Caco-2 (cell line): ENCODE measurements at regions not wholly inside any gene's neighbourhood (a gene's known extent, or its start where the extent isn't known, plus 50 kb on each side); places are given as distances from the start of the nearest gene placed in this dataset.
"Not testable (repeated sequence)": the region's sequence is repeated elsewhere in the genome, so short reads cannot be mapped to it uniquely, and the experiment has no call there.

ENCODE experiments used
- BruUV-seq: library from RNA; stranded (reverse); fragments of 400-500 nt; replicated peaks from 2 replicates; lab custom pipeline; 2021; lab: Mats Ljungman, UMichigan
- CTCF ChIA-PET: fragments of 300-600 bp; sonication (Branson Sonifier 250); formaldehyde crosslinking; loops from one replicate; lab custom pipeline; 2022; ENCODE audit warnings: antibody characterized with exemption; lab: Charles Lee
- POLR2A ChIA-PET: fragments of 300-600 bp; sonication (Branson Sonifier 250); formaldehyde crosslinking; loops from one replicate; lab custom pipeline; 2022; ENCODE audit warnings: antibody characterized with exemption; lab: Charles Lee
- DNase-seq, 2 experiments: peaks; one replicate each; pipeline versions ENCODE4 v3.0.0 to v3.0.0-alpha.2; 2020 to 2022
- H3K27me3 ChIP-seq: replicated peaks from 2 replicates; pipeline ENCODE4 v1.6.0; 2011; ENCODE audit warnings: low read length; ENCODE audit not compliant: control insufficient read depth, insufficient read depth
- H3K36me3 ChIP-seq: 2 replicates; pipeline ENCODE4 v1.5.1; 2011; ENCODE audit warnings: low read length; ENCODE audit not compliant: control insufficient read depth, insufficient read depth
- H3K4me1 ChIP-seq: fragments of 250-450 bp; sonication (Bioruptor Pico); 2 replicates; pipeline ENCODE4 v1.5.1; 2020; ENCODE audit warnings: mild to moderate bottlenecking
- H3K4me3 ChIP-seq: 2 replicates; pipeline ENCODE4 v1.5.1; 2011; ENCODE audit warnings: low read depth, mild to moderate bottlenecking, control low read depth, low read length
- H3K9me3 ChIP-seq: fragments of 250-450 bp; sonication (Bioruptor Pico); 2 replicates; pipeline ENCODE4 v1.5.1; 2020; ENCODE audit warnings: mild to moderate bottlenecking, moderate library complexity
- H3K27ac Mint-ChIP-seq: one replicate; pipeline ENCODE4 v1.8.0; 2022; ENCODE audit warnings: mixed read lengths; ENCODE audit not compliant: unreplicated experiment
- H3K27me3 Mint-ChIP-seq: one replicate; pipeline ENCODE4 v1.8.0; 2022; ENCODE audit warnings: mixed read lengths; ENCODE audit not compliant: insufficient read depth, unreplicated experiment
- H3K36me3 Mint-ChIP-seq: one replicate; pipeline ENCODE4 v1.8.0; 2022; ENCODE audit warnings: mild to moderate bottlenecking, mixed read lengths; ENCODE audit not compliant: insufficient read depth, unreplicated experiment
- H3K4me1 Mint-ChIP-seq: one replicate; pipeline ENCODE4 v1.8.0; 2022; ENCODE audit warnings: low read depth, mixed read lengths; ENCODE audit not compliant: unreplicated experiment
- H3K4me3 Mint-ChIP-seq: one replicate; pipeline ENCODE4 v1.8.0; 2022; ENCODE audit warnings: mild to moderate bottlenecking, moderate library complexity, mixed read lengths; ENCODE audit not compliant: unreplicated experiment
- H3K9me3 Mint-ChIP-seq: one replicate; pipeline ENCODE4 v1.8.0; 2022; ENCODE audit warnings: mixed read lengths; ENCODE audit not compliant: unreplicated experiment
- intact Hi-C: fragments of 100-400 bp; cut with micrococcal nuclease; formaldehyde crosslinking; loops from one replicate; pipeline ENCODE4 v1.10.0; 2022; ENCODE audit not compliant: unreplicated experiment
- TF ChIP-seq, protein P1 (sequence below), 2 experiments: fragments of 200-600 bp in 1 of 2; IDR thresholded peaks; 1 replicate in 1 of 2; 2 replicates in 1 of 2; pipeline versions ENCODE4 v1.5.1 to v1.8.0; 2011 to 2022; ENCODE audit warnings: antibody characterized with exemption in 1 of 2, control low read depth in 1 of 2, inconsistent platforms in 1 of 2, low read depth in 1 of 2, low read length in 1 of 2, mild to moderate bottlenecking in 1 of 2, moderate library complexity in 1 of 2; ENCODE audit not compliant: insufficient read depth in 1 of 2, severe bottlenecking in 1 of 2, unreplicated experiment in 1 of 2

DNA sequence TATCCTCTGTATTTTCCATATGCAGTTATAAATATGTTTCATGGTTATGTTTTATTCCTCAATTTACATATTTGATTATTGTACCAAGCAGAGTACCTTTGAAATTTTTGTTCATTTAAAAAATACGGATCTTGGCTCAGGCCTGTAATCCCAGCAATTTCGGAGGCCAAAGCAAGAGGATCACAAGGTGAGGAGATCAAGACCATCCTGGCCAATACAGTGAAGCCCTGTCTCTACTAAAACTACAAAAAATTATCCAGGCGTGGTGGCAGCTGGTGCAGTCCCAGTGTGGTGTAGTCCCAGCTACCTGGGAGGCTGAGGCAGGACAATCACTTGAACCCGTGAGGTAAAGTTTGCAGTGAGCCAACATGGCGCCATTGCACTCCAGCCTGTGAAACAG, 251.2 kb upstream of the TPTE start:
- intact Hi-C loops, H3K27me3 Mint-ChIP-seq, H3K9me3 ChIP-seq, POLR2A ChIA-PET, H3K4me3 Mint-ChIP-seq, DNase-seq, H3K36me3 ChIP-seq, H3K4me3 ChIP-seq, H3K27ac Mint-ChIP-seq, H3K36me3 Mint-ChIP-seq, CTCF ChIA-PET, H3K4me1 ChIP-seq, H3K4me1 Mint-ChIP-seq, H3K27me3 ChIP-seq, BruUV-seq: not testable (repeated sequence)
- peaks cover 19% of the 10 kb centered on the region for H3K9me3 Mint-ChIP-seq

DNA sequence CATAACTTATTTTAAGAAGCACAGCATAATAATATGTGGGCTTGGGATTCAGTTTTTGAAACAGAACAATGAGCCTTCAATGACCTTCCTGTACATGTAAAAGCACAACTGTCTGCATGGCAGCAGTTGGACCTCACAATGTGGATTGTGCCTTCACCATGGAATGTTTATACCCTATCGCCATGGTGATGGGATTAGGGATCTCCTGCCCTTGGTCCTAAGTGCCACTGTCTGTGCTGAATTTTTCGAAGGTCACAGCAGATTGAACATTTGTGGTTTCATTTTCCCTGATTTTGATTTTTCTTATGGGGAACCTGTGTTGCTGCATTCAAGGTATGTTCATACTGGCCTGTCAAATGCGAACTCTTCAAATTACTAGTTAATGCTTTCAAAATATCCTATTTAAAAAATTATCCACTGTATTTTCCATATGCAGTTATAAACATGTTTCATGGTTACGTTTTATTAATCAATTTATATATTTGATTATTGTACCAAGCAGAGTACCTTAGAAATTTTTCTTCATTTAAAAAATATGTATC, 249.6 kb upstream of the TPTE start:
- H3K36me3 ChIP-seq, H3K27ac Mint-ChIP-seq, CTCF ChIA-PET, H3K27me3 ChIP-seq, intact Hi-C loops, H3K4me3 Mint-ChIP-seq, POLR2A ChIA-PET, BruUV-seq, H3K9me3 ChIP-seq, H3K36me3 Mint-ChIP-seq, H3K4me1 ChIP-seq, H3K4me1 Mint-ChIP-seq, H3K27me3 Mint-ChIP-seq, H3K4me3 ChIP-seq: not testable (repeated sequence)
- peaks cover 19% of the 10 kb centered on the region for H3K9me3 Mint-ChIP-seq
- peak in 1 of 2 experiments; percentile 1 for DNase-seq

DNA sequence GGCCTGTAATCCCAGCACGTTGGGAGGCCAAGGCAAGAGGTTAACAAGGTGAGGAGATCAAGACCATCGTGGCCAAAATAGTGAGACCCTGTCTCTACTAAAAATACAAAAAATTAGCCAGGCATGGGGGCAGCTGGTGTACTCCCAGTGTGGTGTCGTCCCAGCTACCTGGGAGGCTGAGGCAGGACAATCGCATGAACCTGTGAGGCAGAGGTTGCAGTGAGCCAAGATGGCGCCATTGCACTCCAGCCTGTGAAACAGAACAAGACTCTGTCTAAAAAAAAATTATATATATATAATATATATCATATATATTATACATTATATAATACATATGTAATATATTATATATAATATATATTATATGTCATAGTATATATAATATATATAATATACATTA, 249.2 kb upstream of the TPTE start:
- ChIA-PET POLR2A (no interaction called here), CTCF (no interaction called here)
- Mint-ChIP-seq H3K4me1 (no peaks in the 10 kb centered on the region), H3K9me3 (peaks cover 19% of the 10 kb centered on the region), H3K27ac (no peak overlapping the region), H3K4me3 (no peak overlapping the region), H3K27me3 (no peaks in the 10 kb centered on the region), H3K36me3 (no peaks in the 10 kb centered on the region)
- intact Hi-C loops = no loop called here
- Histone ChIP-seq H3K4me3 (no peak overlapping the region), H3K36me3 (no peaks in the 10 kb centered on the region), H3K9me3 (peaks cover 6% of the 10 kb centered on the region; the same call in 1 of the 2 replicates), H3K4me1 (no peaks in the 10 kb centered on the region), H3K27me3 (no peaks in the 10 kb centered on the region)
- DNase-seq = no peak
- TF ChIP-seq, protein P1, sequence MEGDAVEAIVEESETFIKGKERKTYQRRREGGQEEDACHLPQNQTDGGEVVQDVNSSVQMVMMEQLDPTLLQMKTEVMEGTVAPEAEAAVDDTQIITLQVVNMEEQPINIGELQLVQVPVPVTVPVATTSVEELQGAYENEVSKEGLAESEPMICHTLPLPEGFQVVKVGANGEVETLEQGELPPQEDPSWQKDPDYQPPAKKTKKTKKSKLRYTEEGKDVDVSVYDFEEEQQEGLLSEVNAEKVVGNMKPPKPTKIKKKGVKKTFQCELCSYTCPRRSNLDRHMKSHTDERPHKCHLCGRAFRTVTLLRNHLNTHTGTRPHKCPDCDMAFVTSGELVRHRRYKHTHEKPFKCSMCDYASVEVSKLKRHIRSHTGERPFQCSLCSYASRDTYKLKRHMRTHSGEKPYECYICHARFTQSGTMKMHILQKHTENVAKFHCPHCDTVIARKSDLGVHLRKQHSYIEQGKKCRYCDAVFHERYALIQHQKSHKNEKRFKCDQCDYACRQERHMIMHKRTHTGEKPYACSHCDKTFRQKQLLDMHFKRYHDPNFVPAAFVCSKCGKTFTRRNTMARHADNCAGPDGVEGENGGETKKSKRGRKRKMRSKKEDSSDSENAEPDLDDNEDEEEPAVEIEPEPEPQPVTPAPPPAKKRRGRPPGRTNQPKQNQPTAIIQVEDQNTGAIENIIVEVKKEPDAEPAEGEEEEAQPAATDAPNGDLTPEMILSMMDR (IDR thresholded peaks at IDR 0.05; ENCODE audit: insufficient read depth in 1 of 2, low read depth in 1 of 2, low read length in 1 of 2, severe bottlenecking in 1 of 2, unreplicated experiment in 1 of 2) = no peak
- BruUV-seq = no TSS peak

DNA sequence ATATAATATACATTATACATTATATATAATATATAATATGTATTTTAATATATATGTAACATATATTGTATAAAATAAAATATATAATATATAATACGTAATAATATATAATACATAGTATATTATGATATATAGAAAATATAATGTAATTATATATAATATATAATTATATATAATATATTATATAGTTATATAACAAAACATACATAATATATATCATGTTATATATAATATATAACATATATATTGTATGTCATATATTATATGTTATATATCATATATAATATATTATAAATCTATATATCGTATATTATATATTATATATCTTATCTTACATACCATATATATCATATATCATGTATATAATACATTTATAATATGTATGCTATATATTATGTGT, 248.2 kb upstream of the TPTE start:
- BruUV-seq = no TSS peak
- intact Hi-C loops = no loop called here
- Histone ChIP-seq H3K27me3 (no peaks in the 10 kb centered on the region), H3K9me3 (peaks cover 6% of the 10 kb centered on the region; the same call in 1 of the 2 replicates), H3K4me3 (no peak overlapping the region), H3K36me3 (no peaks in the 10 kb centered on the region), H3K4me1 (no peaks in the 10 kb centered on the region)
- H3K36me3 Mint-ChIP-seq = no peaks in the 10 kb centered on the region
- peaks cover 19% of the 10 kb centered on the region for H3K9me3 Mint-ChIP-seq
- POLR2A ChIA-PET = no interaction called here
- H3K4me1 Mint-ChIP-seq = no peaks in the 10 kb centered on the region
- H3K4me3 Mint-ChIP-seq = no peak overlapping the region
- no peak for DNase-seq
- TF ChIP-seq, protein P1 (IDR thresholded peaks at IDR 0.05; ENCODE audit: insufficient read depth in 1 of 2, low read depth in 1 of 2, low read length in 1 of 2, severe bottlenecking in 1 of 2, unreplicated experiment in 1 of 2) = no peak
- H3K27ac Mint-ChIP-seq = no peak overlapping the region
- CTCF ChIA-PET = no interaction called here
- H3K27me3 Mint-ChIP-seq = no peaks in the 10 kb centered on the region

DNA sequence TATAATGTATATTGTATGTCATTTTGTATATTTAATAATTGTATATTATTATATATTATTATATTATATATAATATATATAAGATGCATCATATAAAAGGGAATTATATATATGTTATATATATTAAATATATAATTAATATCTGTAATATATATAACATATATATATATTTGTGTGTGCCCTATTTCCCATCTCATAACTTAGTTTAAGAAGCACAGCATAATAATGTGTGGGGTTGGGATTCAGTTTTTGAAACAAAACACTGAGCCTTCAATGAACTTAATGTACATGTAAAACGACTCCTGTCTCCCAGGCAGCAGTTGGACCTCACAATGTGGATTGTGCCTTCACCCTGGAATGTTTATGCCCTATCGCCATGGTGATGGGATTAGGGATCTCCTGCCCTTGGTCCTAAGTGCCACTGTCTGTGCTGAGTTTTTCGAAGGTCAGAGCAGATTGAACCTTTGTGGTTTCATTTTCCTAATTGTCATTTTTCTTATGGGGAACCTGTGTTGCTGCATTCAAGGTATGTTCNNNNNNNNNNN, 247.5 kb upstream of the TPTE start:
- POLR2A ChIA-PET, DNase-seq, H3K27me3 ChIP-seq, H3K36me3 Mint-ChIP-seq, H3K9me3 ChIP-seq, BruUV-seq, H3K27me3 Mint-ChIP-seq, H3K27ac Mint-ChIP-seq, H3K4me1 ChIP-seq, H3K4me3 Mint-ChIP-seq, H3K4me1 Mint-ChIP-seq, H3K4me3 ChIP-seq, CTCF ChIA-PET, H3K36me3 ChIP-seq, intact Hi-C loops: not testable (repeated sequence)
- H3K9me3 Mint-ChIP-seq = peaks cover 19% of the 10 kb centered on the region
